HCT116 (cell line): ENCODE measurements at regions not wholly inside any gene's neighbourhood (a gene's known extent, or its start where the extent isn't known, plus 50 kb on each side); places are given as distances from the start of the nearest gene placed in this dataset.

Experiments used
- ATF3 ChIP-seq: IDR thresholded peaks from 2 replicates; pipeline ENCODE4 v1.6.1; 2012
- CTCF ChIP-seq, 3 experiments: fragments of 200-600 bp in 1 of 3; sonication (generic) in 1 of 3; IDR thresholded peaks in 2 of 3; conservative IDR thresholded peaks in 1 of 3; 2 replicates each; pipeline ENCODE4 v1.5.1; 2012 to 2017; ENCODE audit warnings: low read depth in 2 of 3, low read length in 2 of 3, antibody characterized with exemption in 1 of 3, borderline replicate concordance in 1 of 3, control low read depth in 1 of 3, mild to moderate bottlenecking in 1 of 3, mixed read lengths in 1 of 3, mixed run types in 1 of 3, moderate library complexity in 1 of 3; ENCODE audit not compliant: insufficient read depth in 1 of 3
- EZH2 ChIP-seq: fragments of 200-600 bp; sonication (generic); IDR thresholded peaks from 2 replicates; pipeline ENCODE4 v1.6.1; 2017; ENCODE audit warnings: antibody characterized with exemption, mixed run types
- EZH2phosphoT487 ChIP-seq: fragments of 200-600 bp; IDR thresholded peaks from 2 replicates; pipeline ENCODE4 v1.6.1; 2018; ENCODE audit warnings: antibody characterized with exemption, borderline replicate concordance
- MAX ChIP-seq: IDR thresholded peaks from 2 replicates; pipeline ENCODE4 v1.6.1; 2012
- POLR2A ChIP-seq: IDR thresholded peaks from 2 replicates; pipeline ENCODE4 v1.7.0; 2011; ENCODE audit warnings: borderline replicate concordance; ENCODE audit not compliant: insufficient read depth, insufficient read length; ENCODE audit errors: extremely low read depth
- POLR2AphosphoS5 ChIP-seq: IDR thresholded peaks from 2 replicates; pipeline ENCODE4 v1.6.1; 2011; ENCODE audit warnings: mild to moderate bottlenecking, low read depth, low read length, moderate library complexity
- RAD21 ChIP-seq: IDR thresholded peaks from 2 replicates; pipeline ENCODE4 v1.6.1; 2012; ENCODE audit warnings: low read depth, mild to moderate bottlenecking
- SIN3A ChIP-seq: IDR thresholded peaks from 2 replicates; pipeline ENCODE4 v1.6.1; 2012; ENCODE audit warnings: low read depth
- SP1 ChIP-seq: IDR thresholded peaks from 2 replicates; pipeline ENCODE4 v1.6.1; 2012; ENCODE audit warnings: low read depth
- TCF7L2 ChIP-seq: IDR thresholded peaks from 2 replicates; pipeline ENCODE4 v1.7.0; 2011; ENCODE audit warnings: borderline replicate concordance, inconsistent platforms; ENCODE audit not compliant: insufficient read depth, insufficient read length; ENCODE audit errors: extremely low read depth
- ZFX ChIP-seq: fragments of 450-650 bp; IDR thresholded peaks from 2 replicates; pipeline ENCODE4 v1.6.1; 2017

GRCh38 chr4:64000241-64000640 lies 409.0 kb downstream of the TECRL start:
- TF ChIP-seq ZFX (no peak), CTCF (IDR thresholded peaks at IDR 0.05 in 2 of 3, conservative IDR thresholded peaks at IDR 0.05 in 1 of 3; ENCODE audit: borderline replicate concordance in 1 of 3, insufficient read depth in 1 of 3, low read depth in 2 of 3, low read length in 2 of 3) (no peak), EZH2phosphoT487 (no peak), ATF3 (no peak), EZH2 (no peak), RAD21 (no peak), POLR2A (no peak), SIN3A (no peak), MAX (no peak), TCF7L2 (no peak), POLR2AphosphoS5 (no peak), SP1 (no peak)
